Thymus (tissue), 11 donors: ENCODE measurements at regions not wholly inside any gene's neighbourhood (a gene's known extent, or its start where the extent isn't known, plus 50 kb on each side); places are given as distances from the start of the nearest gene placed in this dataset.
"Not testable (repeated sequence)": the region's sequence is repeated elsewhere in the genome, so short reads cannot be mapped to it uniquely, and the experiment has no call there.

ENCODE experiments used
- DNase-seq, 9 donors: peaks; one replicate each; pipeline ENCODE4 v3.0.0-alpha.2; 2013; ENCODE audit warnings: low spot score in 9 of 9, low read depth in 6 of 9, missing footprints in 1 of 9
- H3K27ac ChIP-seq, 2 donors: one replicate each; pipeline ENCODE4 v1.5.1; 2013; ENCODE audit warnings: control low read depth in 1 of 2, low read depth in 1 of 2, low read length in 1 of 2, mild to moderate bottlenecking in 1 of 2, moderate library complexity in 1 of 2
- H3K27me3 ChIP-seq, 2 donors: one replicate each; pipeline ENCODE4 v1.5.1; 2013; ENCODE audit warnings: low read length in 1 of 2; ENCODE audit not compliant: control insufficient read depth in 2 of 2, insufficient read depth in 1 of 2
- H3K36me3 ChIP-seq, 2 donors: one replicate each; pipeline ENCODE4 v1.5.1; 2013; ENCODE audit warnings: low read length in 1 of 2, mild to moderate bottlenecking in 1 of 2, moderate library complexity in 1 of 2; ENCODE audit not compliant: control insufficient read depth in 2 of 2, insufficient read depth in 2 of 2
- H3K4me1 ChIP-seq, 2 donors: one replicate each; pipeline ENCODE4 v1.5.1; 2013; ENCODE audit warnings: low read length in 2 of 2; ENCODE audit not compliant: control insufficient read depth in 2 of 2, insufficient read depth in 2 of 2
- H3K4me3 ChIP-seq, 2 donors: one replicate each; pipeline ENCODE4 v1.5.1; 2013; ENCODE audit warnings: low read length in 2 of 2, control low read depth in 1 of 2, mild to moderate bottlenecking in 1 of 2
- H3K9me3 ChIP-seq, 2 donors: one replicate each; pipeline ENCODE4 v1.5.1; 2013; ENCODE audit warnings: low read length in 1 of 2, mild to moderate bottlenecking in 1 of 2; ENCODE audit not compliant: control insufficient read depth in 2 of 2, insufficient read depth in 1 of 2
- whole genome bisulfite sequencing: extraction: QIAGEN DNeasy Blood & Tissue Kit; methylation state at CpG from one replicate; pipeline ENCODE4 v1.1.7; 2013; 5-methylcytosine and 5-hydroxymethylcytosine counted together
- donor health status: healthy.

GRCh38 chr13:50131920-50132903 is 117.0 kb downstream of the KCNRG start:
- Histone ChIP-seq H3K27me3 (peaks cover 57 to 79% of the 10 kb centered on the region in 2 donors), H3K36me3 (no peaks in the 10 kb centered on the region), H3K4me1 (peaks cover 24 to 57% of the 10 kb centered on the region in 2 donors), H3K27ac (no peak overlapping the region), H3K9me3 (peaks cover 0 to 31% of the 10 kb centered on the region in 2 donors), H3K4me3 (peak overlapping the region in 1 of 2 donors; percentile 9)
- peak in 5 of 9 donors; percentile 13 to 68 (median 32) for DNase-seq
- 12% methylated on average over 34 of the region's 34 CpGs for WGBS

GRCh38 chr13:50132904-50133357 is 117.7 kb downstream of the KCNRG start:
- WGBS, result 19% methylated on average over 23 of the region's 23 CpGs
- H3K27me3 ChIP-seq, result peaks cover 57 to 72% of the 10 kb centered on the region in 2 donors
- no peak overlapping the region for H3K27ac ChIP-seq
- DNase-seq, result no peak
- H3K36me3 ChIP-seq, result no peaks in the 10 kb centered on the region
- peaks cover 20 to 50% of the 10 kb centered on the region in 2 donors for H3K4me1 ChIP-seq
- H3K4me3 ChIP-seq, result peak overlapping the region in 1 of 2 donors; percentile 9
- H3K9me3 ChIP-seq, result peaks cover 0 to 24% of the 10 kb centered on the region in 2 donors

GRCh38 chr13:50133358-50133953 is 118.2 kb downstream of the KCNRG start:
- no peak for DNase-seq
- peaks cover 19 to 44% of the 10 kb centered on the region in 2 donors for H3K4me1 ChIP-seq
- H3K4me3 ChIP-seq, result no peak overlapping the region
- H3K27ac ChIP-seq, result no peak overlapping the region
- peaks cover 53 to 66% of the 10 kb centered on the region in 2 donors for H3K27me3 ChIP-seq
- peaks cover 0 to 22% of the 10 kb centered on the region in 2 donors for H3K9me3 ChIP-seq
- H3K36me3 ChIP-seq, result no peaks in the 10 kb centered on the region
- WGBS, result 58% methylated on average over 48 of the region's 48 CpGs

- 95% methylated on average over 3 of the region's 3 CpGs for WGBS
- Histone ChIP-seq H3K27me3 (peaks cover 28 to 39% of the 10 kb centered on the region in 2 donors), H3K27ac (no peak overlapping the region), H3K4me3 (no peak overlapping the region), H3K9me3 (peaks cover 0 to 16% of the 10 kb centered on the region in 2 donors), H3K36me3 (no peaks in the 10 kb centered on the region), H3K4me1 (peaks cover 0 to 17% of the 10 kb centered on the region in 2 donors)
- no peak for DNase-seq
Measured at GRCh38 chr13:50136226-50136625, 121.0 kb downstream of the KCNRG start.

GRCh38 chr13:50136678-50137077 is 121.4 kb downstream of the KCNRG start:
- peaks cover 24 to 34% of the 10 kb centered on the region in 2 donors for H3K27me3 ChIP-seq
- H3K4me3 ChIP-seq, result no peak overlapping the region
- H3K27ac ChIP-seq, result no peak overlapping the region
- H3K36me3 ChIP-seq, result no peaks in the 10 kb centered on the region
- 97% methylated on average over 3 of the region's 3 CpGs for WGBS
- peaks cover 0 to 14% of the 10 kb centered on the region in 2 donors for H3K4me1 ChIP-seq
- DNase-seq, result no peak
- peaks cover 0 to 16% of the 10 kb centered on the region in 2 donors for H3K9me3 ChIP-seq

- DNase-seq, H3K27me3 ChIP-seq, H3K4me3 ChIP-seq, H3K27ac ChIP-seq, H3K36me3 ChIP-seq, H3K9me3 ChIP-seq, H3K4me1 ChIP-seq: not testable (repeated sequence)
- 98% methylated on average over 4 of the region's 4 CpGs for WGBS
Measured at GRCh38 chr13:50139435-50139934, 124.2 kb downstream of the KCNRG start.

GRCh38 chr13:50140153-50140552 is 124.9 kb downstream of the KCNRG start:
- Histone ChIP-seq H3K27ac (no peak overlapping the region), H3K36me3 (no peaks in the 10 kb centered on the region), H3K27me3 (peaks cover 0 to 2% of the 10 kb centered on the region in 2 donors), H3K9me3 (no peaks in the 10 kb centered on the region), H3K4me3 (no peak overlapping the region), H3K4me1 (no peaks in the 10 kb centered on the region)
- WGBS, result 92% methylated on average over 2 of the region's 2 CpGs
- DNase-seq, result no peak

- H3K9me3 ChIP-seq, result no peaks in the 10 kb centered on the region
- no peaks in the 10 kb centered on the region for H3K4me1 ChIP-seq
- no peak overlapping the region for H3K4me3 ChIP-seq
- H3K36me3 ChIP-seq, result no peaks in the 10 kb centered on the region
- no peaks in the 10 kb centered on the region for H3K27me3 ChIP-seq
- WGBS, result 90% methylated on average over 14 of the region's 14 CpGs
- no peak for DNase-seq
- no peak overlapping the region for H3K27ac ChIP-seq
Measured at GRCh38 chr13:50140581-50141374, 125.5 kb downstream of the KCNRG start.
